ENCODE measurements at regions not wholly inside any gene's neighbourhood (a gene's known extent, or its start where the extent isn't known, plus 50 kb on each side); places are given as distances from the start of the nearest gene placed in this dataset.

DNA sequence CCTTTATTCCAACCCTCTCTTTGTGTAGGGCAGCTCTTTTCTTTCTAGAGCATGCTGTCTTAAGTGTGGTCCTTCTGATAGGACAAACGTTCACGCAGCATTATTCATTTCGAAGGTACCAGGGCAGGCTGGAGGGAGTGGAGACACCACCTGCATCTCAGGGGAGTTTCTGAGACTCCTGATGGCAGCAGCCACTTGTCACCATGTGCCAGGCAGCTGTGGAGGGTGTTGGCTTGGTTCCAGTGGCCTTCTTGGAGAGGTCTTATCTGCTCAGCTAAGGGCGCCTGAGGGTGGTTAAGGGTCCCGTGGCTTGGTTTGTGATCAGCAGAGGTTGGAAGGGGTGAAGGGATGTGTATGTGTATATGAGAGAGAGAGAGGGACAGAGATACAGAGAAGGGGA, 257.1 kb upstream of the EEF2KMT start:
- TF ChIP-seq, protein P1, sequence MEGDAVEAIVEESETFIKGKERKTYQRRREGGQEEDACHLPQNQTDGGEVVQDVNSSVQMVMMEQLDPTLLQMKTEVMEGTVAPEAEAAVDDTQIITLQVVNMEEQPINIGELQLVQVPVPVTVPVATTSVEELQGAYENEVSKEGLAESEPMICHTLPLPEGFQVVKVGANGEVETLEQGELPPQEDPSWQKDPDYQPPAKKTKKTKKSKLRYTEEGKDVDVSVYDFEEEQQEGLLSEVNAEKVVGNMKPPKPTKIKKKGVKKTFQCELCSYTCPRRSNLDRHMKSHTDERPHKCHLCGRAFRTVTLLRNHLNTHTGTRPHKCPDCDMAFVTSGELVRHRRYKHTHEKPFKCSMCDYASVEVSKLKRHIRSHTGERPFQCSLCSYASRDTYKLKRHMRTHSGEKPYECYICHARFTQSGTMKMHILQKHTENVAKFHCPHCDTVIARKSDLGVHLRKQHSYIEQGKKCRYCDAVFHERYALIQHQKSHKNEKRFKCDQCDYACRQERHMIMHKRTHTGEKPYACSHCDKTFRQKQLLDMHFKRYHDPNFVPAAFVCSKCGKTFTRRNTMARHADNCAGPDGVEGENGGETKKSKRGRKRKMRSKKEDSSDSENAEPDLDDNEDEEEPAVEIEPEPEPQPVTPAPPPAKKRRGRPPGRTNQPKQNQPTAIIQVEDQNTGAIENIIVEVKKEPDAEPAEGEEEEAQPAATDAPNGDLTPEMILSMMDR (IDR thresholded peaks at IDR 0.05; ENCODE audit: low read depth, low read length), result no peak
- TF ChIP-seq POLR2A (IDR thresholded peaks at IDR 0.05; ENCODE audit: extremely low read depth, insufficient read length) (no peak), MYC (IDR thresholded peaks at IDR 0.05; ENCODE audit: low read depth, low read length) (no peak)
- TF ChIP-seq, protein P2, sequence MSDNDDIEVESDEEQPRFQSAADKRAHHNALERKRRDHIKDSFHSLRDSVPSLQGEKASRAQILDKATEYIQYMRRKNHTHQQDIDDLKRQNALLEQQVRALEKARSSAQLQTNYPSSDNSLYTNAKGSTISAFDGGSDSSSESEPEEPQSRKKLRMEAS (IDR thresholded peaks at IDR 0.05; ENCODE audit: low read depth, low read length), result no peak
